ENCODE measurements at regions not wholly inside any gene's neighbourhood (a gene's known extent, or its start where the extent isn't known, plus 50 kb on each side); places are given as distances from the start of the nearest gene placed in this dataset.

DNA sequence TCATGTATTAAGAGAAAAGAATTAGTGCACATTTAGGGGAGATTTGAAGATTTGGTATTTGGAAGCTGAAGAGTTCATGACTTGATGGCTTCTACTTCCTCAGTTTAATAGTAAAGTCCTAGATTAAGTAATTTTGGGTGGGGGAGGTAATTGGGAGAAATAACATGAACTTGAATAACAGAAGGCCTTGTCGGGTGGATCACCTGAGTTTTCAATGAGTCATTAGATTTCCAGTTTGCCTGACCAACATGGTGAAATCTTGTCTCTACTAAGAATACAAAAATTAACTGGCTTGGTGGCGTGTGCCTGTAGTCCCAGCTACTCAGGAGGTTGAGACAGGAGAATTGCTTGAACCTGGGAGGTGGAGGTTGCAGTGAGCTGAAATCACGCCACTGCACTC lies 181.0 kb downstream of the GJA1 start:
- TF ChIP-seq, protein P1, sequence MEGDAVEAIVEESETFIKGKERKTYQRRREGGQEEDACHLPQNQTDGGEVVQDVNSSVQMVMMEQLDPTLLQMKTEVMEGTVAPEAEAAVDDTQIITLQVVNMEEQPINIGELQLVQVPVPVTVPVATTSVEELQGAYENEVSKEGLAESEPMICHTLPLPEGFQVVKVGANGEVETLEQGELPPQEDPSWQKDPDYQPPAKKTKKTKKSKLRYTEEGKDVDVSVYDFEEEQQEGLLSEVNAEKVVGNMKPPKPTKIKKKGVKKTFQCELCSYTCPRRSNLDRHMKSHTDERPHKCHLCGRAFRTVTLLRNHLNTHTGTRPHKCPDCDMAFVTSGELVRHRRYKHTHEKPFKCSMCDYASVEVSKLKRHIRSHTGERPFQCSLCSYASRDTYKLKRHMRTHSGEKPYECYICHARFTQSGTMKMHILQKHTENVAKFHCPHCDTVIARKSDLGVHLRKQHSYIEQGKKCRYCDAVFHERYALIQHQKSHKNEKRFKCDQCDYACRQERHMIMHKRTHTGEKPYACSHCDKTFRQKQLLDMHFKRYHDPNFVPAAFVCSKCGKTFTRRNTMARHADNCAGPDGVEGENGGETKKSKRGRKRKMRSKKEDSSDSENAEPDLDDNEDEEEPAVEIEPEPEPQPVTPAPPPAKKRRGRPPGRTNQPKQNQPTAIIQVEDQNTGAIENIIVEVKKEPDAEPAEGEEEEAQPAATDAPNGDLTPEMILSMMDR (conservative IDR thresholded peaks at IDR 0.05; ENCODE audit: low read depth, low read length) = no peak
- TF ChIP-seq EZH2 (IDR thresholded peaks at IDR 0.05; ENCODE audit: low read length, unreplicated experiment) = no peak

Measured in PC-3 (cell line).